KG1 (cell line): ENCODE measurements at regions not wholly inside any gene's neighbourhood (a gene's known extent, or its start where the extent isn't known, plus 50 kb on each side); places are given as distances from the start of the nearest gene placed in this dataset.

ENCODE experiments used
- DNase-seq: peaks from one replicate; lab custom pipeline; 2025; lab: John Stamatoyannopoulos, UW

GRCh38 chr2:108145557-108146326 is 94.0 kb upstream of the SULT1C3 start:
- no peak for DNase-seq

DNA sequence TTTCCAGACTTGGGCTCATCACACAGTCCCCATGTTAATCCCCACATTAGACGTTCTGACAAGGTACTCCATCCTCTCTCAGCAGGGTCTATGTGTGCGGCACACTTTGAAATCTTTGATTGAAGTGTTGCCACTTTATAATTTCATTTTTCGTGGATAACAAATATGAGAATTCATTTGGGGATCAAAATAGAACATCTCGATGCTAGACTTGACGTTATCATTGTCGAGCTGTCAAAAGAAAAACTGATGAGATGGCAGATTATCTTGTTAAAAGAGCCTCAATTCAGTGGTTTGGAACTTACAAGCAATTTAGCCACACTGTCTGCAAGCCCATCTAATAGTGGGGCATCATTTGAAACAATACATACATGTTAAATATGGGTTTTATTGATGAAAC is 91.2 kb upstream of the SULT1C3 start:
- DNase-seq: no peak

DNA sequence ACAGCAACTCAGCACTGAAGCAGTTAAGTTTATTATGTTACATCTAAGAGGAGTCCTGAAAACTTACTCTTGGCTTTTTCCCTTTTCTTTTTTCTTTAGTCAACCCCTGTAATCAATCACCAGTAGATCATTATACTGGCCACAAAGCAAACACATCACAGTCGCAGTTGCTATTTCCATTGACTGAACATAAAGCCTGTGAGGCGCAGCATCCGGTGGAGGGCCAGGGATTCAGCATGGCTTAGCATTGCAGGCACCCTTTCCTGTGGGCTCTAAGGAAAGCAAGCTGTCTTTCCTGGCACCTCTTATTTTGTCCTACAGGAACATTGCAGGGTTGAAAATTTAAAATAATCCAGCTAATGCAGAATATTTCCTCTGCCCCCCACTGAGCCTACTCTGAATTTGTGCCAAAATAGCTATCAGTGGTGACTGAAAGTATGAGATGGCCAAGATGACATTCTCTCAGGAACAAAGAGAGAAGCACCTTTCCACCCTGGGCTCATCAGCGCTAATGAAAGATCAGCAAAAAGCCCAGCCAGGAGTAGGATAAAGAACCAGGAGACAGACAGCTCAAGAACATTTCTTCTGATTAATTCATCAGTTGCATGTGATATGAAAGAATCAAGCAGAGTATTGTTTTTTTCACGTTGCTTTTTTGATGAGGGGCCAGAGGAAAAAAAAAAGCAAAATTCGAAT is 85.3 kb upstream of the SULT1C3 start:
- no peak for DNase-seq

DNA sequence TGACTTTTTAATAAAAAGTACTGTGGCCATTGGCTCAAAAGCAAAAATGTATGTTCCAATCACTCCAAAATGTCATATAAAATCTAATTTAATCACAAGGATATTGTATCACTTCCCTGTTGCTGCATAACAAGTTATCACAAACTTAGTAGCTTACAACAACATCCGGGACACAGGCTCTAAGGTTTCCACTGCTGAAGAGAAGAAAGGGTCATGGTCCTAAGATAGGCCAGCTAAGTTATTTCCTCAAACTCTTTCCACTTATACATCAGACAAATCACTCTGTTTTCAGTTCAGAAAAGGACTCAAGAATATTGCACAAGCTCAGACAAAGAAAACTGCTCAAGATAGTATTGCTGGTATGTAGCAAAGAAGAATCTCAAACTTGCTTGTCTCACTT is 78.5 kb upstream of the SULT1C3 start:
- DNase-seq: no peak

- DNase-seq: no peak
These were observed 75.5 kb upstream of the SULT1C3 start for GRCh38 chr2:108164318-108164717.

GRCh38 chr2:108165729-108166128 is 74.0 kb upstream of the SULT1C3 start:
- no peak for DNase-seq

DNA sequence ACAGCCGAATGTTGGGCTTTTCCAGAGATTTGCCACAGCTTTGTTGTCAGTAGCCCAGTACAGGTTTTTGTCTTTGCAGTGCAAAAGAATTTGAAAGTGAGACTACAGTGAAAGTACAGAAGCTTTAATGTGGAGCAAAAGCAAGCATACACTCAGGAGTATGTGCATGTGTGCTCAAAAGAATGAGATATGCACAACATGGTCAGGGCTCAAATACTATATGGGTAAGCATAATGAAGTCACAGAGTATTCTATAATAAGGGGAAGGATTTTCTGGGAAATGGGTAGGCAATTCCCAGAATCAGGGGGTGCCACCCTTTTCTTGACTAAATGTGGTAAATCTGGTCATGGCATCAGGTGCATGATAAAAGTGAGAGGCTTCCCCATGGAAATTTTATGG is 72.1 kb upstream of the SULT1C3 start:
- no peak for DNase-seq

GRCh38 chr2:108169982-108170625 is 69.7 kb upstream of the SULT1C3 start:
- DNase-seq: no peak

- no peak for DNase-seq
These were observed 68.1 kb upstream of the SULT1C3 start for GRCh38 chr2:108171657-108172056.

DNA sequence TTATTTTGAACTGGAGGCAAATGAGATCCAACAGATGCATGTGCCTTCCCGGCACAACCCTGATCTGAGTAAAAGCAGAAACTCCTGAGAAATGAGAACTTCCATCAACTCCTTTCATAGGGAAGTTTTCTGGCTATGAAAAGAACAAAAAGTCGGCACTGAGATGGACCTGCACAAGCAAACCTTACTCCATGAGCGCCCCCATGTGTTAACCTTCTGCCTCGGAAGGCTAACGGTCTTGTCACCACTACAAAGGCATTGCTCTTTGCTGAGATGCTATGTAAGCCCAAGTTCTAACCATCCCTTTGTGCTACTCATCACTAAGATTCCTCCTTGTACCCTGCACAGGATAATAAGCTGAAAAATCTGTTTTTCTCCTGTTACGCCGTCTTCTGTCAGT is 57.3 kb upstream of the SULT1C3 start:
- DNase-seq: peak; percentile 22

DNA sequence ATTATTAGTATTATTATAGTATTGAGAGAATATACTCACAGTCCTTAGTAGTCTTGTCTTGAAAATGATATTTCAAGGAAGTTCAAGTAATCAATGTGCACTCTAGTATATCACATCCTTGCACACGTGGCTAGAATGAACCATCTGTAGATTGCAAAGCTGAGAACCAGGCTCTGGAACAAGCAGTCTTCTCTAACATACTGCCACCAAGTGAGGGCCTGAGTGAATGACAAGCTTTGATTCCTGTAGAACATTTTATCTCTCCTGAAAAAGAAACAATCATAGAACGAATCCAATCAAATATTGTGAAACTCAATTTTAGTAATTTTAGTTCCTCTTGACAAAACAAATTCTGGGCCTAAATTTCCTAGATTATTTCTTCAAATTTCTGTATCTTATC is 55.3 kb upstream of the SULT1C3 start:
- no peak for DNase-seq

DNA sequence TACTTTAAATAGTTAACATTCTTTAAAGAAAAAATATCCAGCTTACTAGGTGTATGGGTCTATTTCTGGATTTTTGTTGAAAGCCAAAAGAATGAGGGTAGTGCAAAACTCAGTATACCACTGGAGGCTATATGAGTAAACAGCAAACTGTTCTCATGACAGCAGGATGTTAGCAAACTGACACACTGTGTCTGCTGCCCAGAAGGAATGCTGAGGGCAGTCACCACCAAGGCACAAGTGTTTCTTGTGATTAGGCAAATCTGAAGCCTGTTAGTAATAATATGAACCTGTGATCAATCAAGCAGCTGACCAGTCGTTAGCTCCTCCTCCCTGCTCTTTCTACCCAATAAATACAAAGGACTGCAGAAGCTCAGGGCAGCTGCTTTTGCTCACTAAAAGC is 50.5 kb upstream of the SULT1C3 start:
- DNase-seq: no peak
